Rectal smooth muscle tissue (tissue), 1 donor: ENCODE measurements at regions not wholly inside any gene's neighbourhood (a gene's known extent, or its start where the extent isn't known, plus 50 kb on each side); places are given as distances from the start of the nearest gene placed in this dataset.

Source experiments
- H3K27ac ChIP-seq: one replicate; pipeline ENCODE4 v1.7.0; 2013; ENCODE audit warnings: low read depth, low read length, inconsistent platforms
- H3K27me3 ChIP-seq: one replicate; pipeline ENCODE4 v1.7.0; 2013; ENCODE audit warnings: low read length; ENCODE audit not compliant: control insufficient read depth, insufficient read depth
- H3K36me3 ChIP-seq: one replicate; pipeline ENCODE4 v1.7.0; 2013; ENCODE audit warnings: low read length; ENCODE audit not compliant: control insufficient read depth, insufficient read depth
- H3K4me1 ChIP-seq: one replicate; pipeline ENCODE4 v1.7.0; 2013; ENCODE audit warnings: low read length; ENCODE audit not compliant: control insufficient read depth, insufficient read depth
- H3K4me3 ChIP-seq: one replicate; pipeline ENCODE4 v1.7.0; 2013; ENCODE audit warnings: low read length
- H3K9ac ChIP-seq: one replicate; pipeline ENCODE4 v1.7.0; 2013; ENCODE audit warnings: low read length

- Histone ChIP-seq H3K4me3 (no peak overlapping the region), H3K27ac (no peak overlapping the region), H3K36me3 (no peaks in the 10 kb centered on the region), H3K4me1 (peaks cover 7% of the 10 kb centered on the region), H3K27me3 (no peaks in the 10 kb centered on the region), H3K9ac (no peak overlapping the region)
Measured at GRCh38 chr15:91622711-91623342, 230.7 kb upstream of the SLCO3A1 start.

DNA sequence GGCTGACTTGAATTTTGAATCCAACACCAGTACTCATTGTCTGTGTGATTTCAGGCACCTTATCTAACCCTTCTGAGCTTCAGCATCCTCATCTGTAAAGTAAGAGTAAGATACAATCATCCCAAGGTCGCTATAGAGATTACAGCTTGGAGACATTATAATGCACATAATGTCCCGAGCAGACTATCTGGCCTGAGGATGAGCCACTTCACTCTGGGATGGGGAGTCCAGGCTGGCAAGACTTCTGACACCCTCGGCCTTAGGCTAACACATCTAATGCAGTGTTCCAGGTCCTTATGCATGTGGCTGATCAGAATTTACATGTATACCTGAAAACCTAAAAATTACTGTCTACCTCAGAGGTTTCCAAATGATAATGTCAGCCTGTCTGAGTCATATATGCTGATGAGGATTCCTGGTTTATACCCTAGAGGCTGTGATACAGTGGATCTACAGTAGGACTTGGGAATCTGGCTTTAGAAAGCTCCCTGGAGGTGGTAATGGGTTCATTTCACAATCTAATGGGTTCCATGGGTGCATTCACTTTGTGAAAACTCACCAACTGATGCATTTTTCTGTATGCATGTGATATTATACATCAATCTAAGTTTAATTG lies 229.0 kb upstream of the SLCO3A1 start:
- Histone ChIP-seq H3K4me3 (no peak overlapping the region), H3K27me3 (no peaks in the 10 kb centered on the region), H3K4me1 (peaks cover 15% of the 10 kb centered on the region), H3K36me3 (no peaks in the 10 kb centered on the region), H3K27ac (no peak overlapping the region), H3K9ac (no peak overlapping the region)

DNA sequence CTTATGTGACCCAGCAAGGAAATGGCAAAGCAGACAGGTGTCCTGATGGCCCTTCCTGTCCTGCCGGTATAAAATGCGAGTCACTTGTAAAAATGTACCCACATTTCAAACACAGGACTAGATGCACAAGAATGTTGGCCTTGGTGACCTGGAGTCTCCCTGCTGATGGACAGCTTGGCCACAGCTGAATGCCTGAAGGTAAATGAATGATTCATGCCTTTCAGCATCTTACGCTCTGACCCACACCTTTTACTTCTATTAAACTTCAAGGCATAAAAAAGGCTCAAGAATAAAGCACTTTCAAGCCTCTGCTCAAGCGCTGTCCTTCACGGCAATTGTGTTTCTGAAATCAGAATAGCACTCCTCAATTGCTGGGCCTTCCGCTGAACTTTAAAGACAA lies 228.0 kb upstream of the SLCO3A1 start:
- no peak overlapping the region for H3K9ac ChIP-seq
- H3K4me3 ChIP-seq: no peak overlapping the region
- no peaks in the 10 kb centered on the region for H3K27me3 ChIP-seq
- H3K36me3 ChIP-seq: no peaks in the 10 kb centered on the region
- H3K27ac ChIP-seq: no peak overlapping the region
- peaks cover 13% of the 10 kb centered on the region for H3K4me1 ChIP-seq

DNA sequence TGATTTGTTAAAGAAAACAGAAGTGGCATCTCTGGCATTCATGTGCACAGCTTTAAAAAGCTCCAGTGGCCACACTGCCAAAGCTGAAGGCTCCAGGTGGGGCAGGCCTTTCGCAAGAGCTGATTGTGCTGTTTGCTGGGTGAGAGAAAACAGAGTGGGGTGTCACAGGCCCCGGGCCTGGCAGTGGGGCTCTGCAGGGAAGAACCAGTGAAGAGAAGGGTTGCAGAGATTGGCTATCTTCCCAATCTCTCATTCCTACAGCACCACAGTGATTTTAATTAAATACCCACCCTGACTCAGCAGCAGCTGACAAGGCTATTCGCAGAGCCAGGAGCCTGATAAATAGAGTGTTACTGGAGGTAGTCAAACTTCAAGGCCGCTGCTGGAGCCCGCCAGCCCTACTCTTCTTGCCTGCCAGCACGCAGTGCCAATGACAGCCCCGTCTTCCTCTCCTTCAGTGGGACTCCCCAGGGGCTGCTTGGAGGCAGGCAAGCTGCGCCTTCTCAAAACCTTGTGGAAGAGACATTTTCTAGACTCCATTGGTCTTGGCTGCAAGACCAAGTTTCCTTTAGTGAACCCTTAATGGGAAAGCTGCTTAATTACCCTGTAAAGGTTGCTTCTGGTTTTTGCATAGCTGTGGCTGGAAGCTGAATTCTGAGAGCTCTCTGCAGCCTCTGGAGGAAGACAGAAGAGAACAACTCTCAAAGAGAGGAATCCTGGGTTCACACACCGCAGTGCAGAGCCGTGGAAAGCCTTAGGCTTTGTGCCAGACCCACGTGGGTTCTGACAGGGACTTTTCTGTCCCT lies 225.8 kb upstream of the SLCO3A1 start:
- Histone ChIP-seq H3K4me3 (no peak overlapping the region), H3K4me1 (peaks cover 13% of the 10 kb centered on the region), H3K27ac (peak overlapping the region; percentile 42), H3K9ac (no peak overlapping the region), H3K36me3 (no peaks in the 10 kb centered on the region), H3K27me3 (no peaks in the 10 kb centered on the region)

- Histone ChIP-seq H3K4me1 (peaks cover 13% of the 10 kb centered on the region), H3K27ac (no peak overlapping the region), H3K9ac (no peak overlapping the region), H3K36me3 (no peaks in the 10 kb centered on the region), H3K4me3 (no peak overlapping the region), H3K27me3 (no peaks in the 10 kb centered on the region)
Measured at GRCh38 chr15:91630090-91630489, 223.4 kb upstream of the SLCO3A1 start.

- Histone ChIP-seq H3K4me3 (no peak overlapping the region), H3K4me1 (peaks cover 11% of the 10 kb centered on the region), H3K27me3 (no peaks in the 10 kb centered on the region), H3K36me3 (no peaks in the 10 kb centered on the region), H3K27ac (no peak overlapping the region), H3K9ac (no peak overlapping the region)
Measured at GRCh38 chr15:91632176-91632575, 221.3 kb upstream of the SLCO3A1 start.

DNA sequence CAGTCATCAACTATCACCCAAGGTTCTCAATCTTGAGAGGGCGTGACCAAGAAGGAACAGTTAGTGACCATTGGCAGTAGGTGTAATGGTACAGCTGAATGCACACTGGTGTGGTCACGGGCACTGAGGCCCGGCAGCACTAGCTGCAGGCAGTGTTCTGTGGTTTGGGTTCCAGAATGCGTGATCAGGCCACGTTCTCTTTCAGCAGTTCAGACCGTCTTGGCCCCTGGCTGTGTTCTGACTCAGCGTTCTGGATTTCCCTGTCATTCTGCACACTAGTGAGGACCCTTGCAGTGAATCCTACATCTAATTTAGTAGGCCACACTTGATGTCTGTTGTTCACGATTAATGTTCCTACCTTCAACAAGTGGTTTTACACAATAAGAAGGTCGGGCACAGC lies 220.5 kb upstream of the SLCO3A1 start:
- H3K36me3 ChIP-seq: no peaks in the 10 kb centered on the region
- peaks cover 6% of the 10 kb centered on the region for H3K4me1 ChIP-seq
- H3K9ac ChIP-seq: no peak overlapping the region
- no peak overlapping the region for H3K4me3 ChIP-seq
- no peaks in the 10 kb centered on the region for H3K27me3 ChIP-seq
- H3K27ac ChIP-seq: no peak overlapping the region

DNA sequence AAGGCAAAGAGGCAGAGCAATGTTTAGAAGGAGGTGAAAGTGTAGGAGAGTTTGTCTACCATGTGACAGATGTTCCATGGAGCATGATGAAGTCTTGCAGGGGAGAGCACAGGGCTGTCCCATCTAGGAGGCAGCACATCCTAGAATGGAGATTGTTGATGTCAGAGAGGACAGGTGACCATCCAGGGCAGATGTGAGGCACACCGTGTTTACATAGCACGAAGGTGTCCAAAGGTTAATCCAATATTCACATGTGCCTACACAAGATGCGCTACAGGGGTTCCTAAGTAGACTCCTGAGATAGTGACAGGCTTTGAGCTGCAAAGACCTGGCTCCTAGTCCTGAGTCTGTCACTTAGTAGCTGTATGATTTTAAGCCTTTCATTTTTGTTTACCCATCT lies 219.3 kb upstream of the SLCO3A1 start:
- Histone ChIP-seq H3K4me3 (no peak overlapping the region), H3K9ac (no peak overlapping the region), H3K4me1 (no peaks in the 10 kb centered on the region), H3K36me3 (no peaks in the 10 kb centered on the region), H3K27ac (no peak overlapping the region), H3K27me3 (no peaks in the 10 kb centered on the region)

DNA sequence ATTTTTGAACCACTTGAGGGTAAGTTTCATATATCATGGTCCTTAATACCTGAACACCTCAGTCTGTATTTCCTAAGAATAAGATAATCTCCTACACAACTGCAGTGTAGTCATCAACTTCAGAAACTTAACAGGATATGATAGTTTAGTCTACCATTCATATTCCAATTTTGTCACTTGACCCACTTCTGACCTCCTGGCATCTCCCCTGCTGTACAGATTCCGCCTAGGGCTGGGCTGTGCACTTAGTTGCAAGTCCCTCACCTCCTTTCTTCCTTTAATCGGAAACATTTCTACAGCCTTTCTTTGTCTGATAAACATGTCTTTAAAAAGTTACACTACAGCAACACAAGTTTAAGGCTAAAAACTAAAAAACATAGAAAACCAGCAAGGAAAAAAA lies 218.4 kb upstream of the SLCO3A1 start:
- Histone ChIP-seq H3K27me3 (no peaks in the 10 kb centered on the region), H3K36me3 (no peaks in the 10 kb centered on the region)

DNA sequence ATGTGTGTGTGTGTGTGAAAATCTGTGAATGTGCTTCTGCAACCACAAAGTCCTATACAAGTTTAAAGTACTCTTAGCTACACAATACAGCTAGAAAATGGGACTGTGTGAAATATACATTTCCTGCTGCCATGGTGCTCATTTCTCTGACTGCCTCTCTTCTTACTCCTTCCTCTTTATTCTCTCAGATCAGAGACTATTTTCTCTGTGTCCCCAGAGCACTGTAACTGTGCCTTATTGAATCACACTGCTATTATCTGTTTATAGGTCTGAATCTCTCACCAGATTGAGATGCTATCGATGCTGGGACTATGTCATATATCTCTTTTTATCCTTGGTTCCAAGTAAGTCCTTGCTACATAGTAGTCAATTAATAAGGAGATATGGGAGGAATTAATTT lies 217.9 kb upstream of the SLCO3A1 start:
- Histone ChIP-seq H3K27ac (no peak overlapping the region), H3K36me3 (no peaks in the 10 kb centered on the region), H3K4me3 (no peak overlapping the region), H3K4me1 (no peaks in the 10 kb centered on the region), H3K27me3 (no peaks in the 10 kb centered on the region), H3K9ac (no peak overlapping the region)

More for the DNA sequence above, 218.4 kb upstream of the SLCO3A1 start:
- Histone ChIP-seq H3K4me1 (no peaks in the 10 kb centered on the region), H3K4me3 (no peak overlapping the region), H3K9ac (no peak overlapping the region), H3K27ac (no peak overlapping the region)

GRCh38 chr15:91649016-91649415 lies 204.5 kb upstream of the SLCO3A1 start:
- H3K4me1 ChIP-seq: no peaks in the 10 kb centered on the region
- no peak overlapping the region for H3K27ac ChIP-seq
- no peaks in the 10 kb centered on the region for H3K27me3 ChIP-seq
- no peak overlapping the region for H3K4me3 ChIP-seq
- H3K36me3 ChIP-seq: no peaks in the 10 kb centered on the region
- no peak overlapping the region for H3K9ac ChIP-seq

DNA sequence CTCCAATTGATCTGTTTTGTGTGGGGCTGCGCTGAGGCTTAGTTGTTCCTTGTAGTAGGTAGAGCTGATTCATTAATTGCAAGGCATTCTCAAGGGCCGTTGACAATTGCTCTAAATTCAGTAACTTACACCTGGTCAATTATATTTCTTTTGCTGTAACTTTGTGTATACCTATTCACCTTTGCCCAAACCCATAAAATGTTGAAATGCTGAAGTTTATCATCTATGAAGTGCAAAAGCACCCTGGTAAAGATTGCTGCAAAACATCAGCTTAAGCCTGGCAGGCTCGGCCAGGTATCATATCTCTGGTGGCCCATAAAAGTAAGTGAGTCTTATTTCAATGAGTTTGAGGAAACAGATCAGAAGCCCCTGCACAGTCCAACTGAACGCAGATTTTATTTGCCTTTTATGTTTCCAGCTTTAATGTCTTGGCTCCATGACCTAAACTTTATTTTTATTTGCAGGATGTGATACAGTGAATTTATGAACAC lies 203.6 kb upstream of the SLCO3A1 start:
- H3K36me3 ChIP-seq: no peaks in the 10 kb centered on the region
- H3K27me3 ChIP-seq: no peaks in the 10 kb centered on the region
- no peak overlapping the region for H3K9ac ChIP-seq
- H3K4me3 ChIP-seq: no peak overlapping the region
- no peak overlapping the region for H3K27ac ChIP-seq
- H3K4me1 ChIP-seq: no peaks in the 10 kb centered on the region
